ENCODE measurements at regions not wholly inside any gene's neighbourhood (a gene's known extent, or its start where the extent isn't known, plus 50 kb on each side); places are given as distances from the start of the nearest gene placed in this dataset.

GRCh38 chr1:242870966-242871365 lies 346.5 kb upstream of the PLD5 start:
- Mint-ChIP-seq H3K4me3 (no peak overlapping the region), H3K36me3 (no peaks in the 10 kb centered on the region), H3K9me3 (peaks cover 0 to 5% (median under 1%) of the 10 kb centered on the region in 7 donors), H3K27me3 (ENCODE audit: low read depth in 3 of 3) (peaks cover 0 to 1% (median 0%) of the 10 kb centered on the region in 3 donors), H3K4me1 (no peaks in the 10 kb centered on the region), H3K27ac (no peak overlapping the region)
- TF ChIP-seq CTCF (IDR thresholded peaks at IDR 0.05): no peak
- Histone ChIP-seq H3K79me2 (ENCODE audit: insufficient read depth, low read length) (no peaks in the 10 kb centered on the region), H3K4me2 (replicated peaks; ENCODE audit: extremely low read depth, low read length, poor library complexity, severe bottlenecking) (no peak overlapping the region), H4K20me1 (ENCODE audit: insufficient read depth, low read length) (no peaks in the 10 kb centered on the region), H3K36me3 (replicated peaks in 1 of 2; ENCODE audit: control insufficient read depth in 1 of 2, insufficient read depth in 2 of 2, low read length in 2 of 2) (no peaks in the 10 kb centered on the region), H3K27ac (ENCODE audit: low read depth in 1 of 2, low read length in 2 of 2) (no peak overlapping the region), H3K4me3 (replicated peaks in 1 of 3; ENCODE audit: low read depth in 2 of 3, low read length in 3 of 3) (no peak overlapping the region), H2AFZ (ENCODE audit: insufficient read depth, low read depth, low read length, poor library complexity, severe bottlenecking) (no peak overlapping the region), H3K9me3 (replicated peaks in 1 of 2; ENCODE audit: control insufficient read depth in 1 of 2, insufficient read depth in 1 of 2, low read length in 2 of 2) (peaks cover 0 to under 1% of the 10 kb centered on the region in 2 donors), H3K9ac (ENCODE audit: insufficient read depth, low read length, poor library complexity, severe bottlenecking) (no peak overlapping the region), H3K4me1 (ENCODE audit: control insufficient read depth in 1 of 2, insufficient read depth in 2 of 2, low read length in 2 of 2) (no peaks in the 10 kb centered on the region), H3K27me3 (ENCODE audit: control insufficient read depth in 2 of 2, insufficient read depth in 2 of 2, low read length in 2 of 2) (no peaks in the 10 kb centered on the region)
- DNase-seq: no peak
- intact Hi-C loops (cut with micrococcal nuclease): no loop called here

DNA sequence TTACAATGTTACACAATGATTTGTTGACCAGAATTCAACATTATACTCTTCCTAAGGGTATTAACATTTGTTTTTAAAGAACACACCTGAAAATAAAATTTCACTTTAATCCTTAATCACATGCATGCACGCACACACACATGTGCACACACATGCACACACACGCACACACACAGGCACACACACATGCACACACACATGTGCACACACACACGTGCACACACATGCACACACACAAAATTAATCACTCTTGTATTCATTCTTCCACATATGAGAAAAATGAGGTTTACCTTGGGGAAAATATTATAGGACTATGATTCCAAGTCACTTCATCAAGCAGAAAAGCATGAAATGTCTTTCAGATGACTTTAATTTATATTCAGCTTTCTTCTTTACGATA lies 331.8 kb upstream of the PLD5 start:
- Mint-ChIP-seq H3K36me3 (no peaks in the 10 kb centered on the region), H3K4me3 (no peak overlapping the region), H3K27me3 (ENCODE audit: low read depth in 3 of 3) (peaks cover 0 to 3% (median 1%) of the 10 kb centered on the region in 3 donors), H3K9me3 (peaks cover 2 to 10% (median 4%) of the 10 kb centered on the region in 7 donors), H3K4me1 (no peaks in the 10 kb centered on the region), H3K27ac (no peak overlapping the region)
- H3K27me3 ChIP-seq (ENCODE audit: control insufficient read depth in 2 of 2, insufficient read depth in 2 of 2, low read length in 2 of 2): no peaks in the 10 kb centered on the region
- H3K4me3 ChIP-seq (replicated peaks in 1 of 3; ENCODE audit: low read depth in 2 of 3, low read length in 3 of 3): no peak overlapping the region
- H3K27ac ChIP-seq (ENCODE audit: low read depth in 1 of 2, low read length in 2 of 2): no peak overlapping the region
- no peaks in the 10 kb centered on the region for H3K9me3 ChIP-seq (replicated peaks in 1 of 2; ENCODE audit: control insufficient read depth in 1 of 2, insufficient read depth in 1 of 2, low read length in 2 of 2)
- H4K20me1 ChIP-seq (ENCODE audit: insufficient read depth, low read length): no peaks in the 10 kb centered on the region
- intact Hi-C loops (cut with micrococcal nuclease): no loop called here
- H3K36me3 ChIP-seq (replicated peaks in 1 of 2; ENCODE audit: control insufficient read depth in 1 of 2, insufficient read depth in 2 of 2, low read length in 2 of 2): no peaks in the 10 kb centered on the region
- no peak for TF ChIP-seq CTCF (IDR thresholded peaks at IDR 0.05)
- H3K9ac ChIP-seq (ENCODE audit: insufficient read depth, low read length, poor library complexity, severe bottlenecking): no peak overlapping the region
- no peak for DNase-seq
- H3K79me2 ChIP-seq (ENCODE audit: insufficient read depth, low read length): no peaks in the 10 kb centered on the region
- no peak overlapping the region for H3K4me2 ChIP-seq (replicated peaks; ENCODE audit: extremely low read depth, low read length, poor library complexity, severe bottlenecking)
- H3K4me1 ChIP-seq (ENCODE audit: control insufficient read depth in 1 of 2, insufficient read depth in 2 of 2, low read length in 2 of 2): no peaks in the 10 kb centered on the region
- H2AFZ ChIP-seq (ENCODE audit: insufficient read depth, low read depth, low read length, poor library complexity, severe bottlenecking): no peak overlapping the region
- no CpG with 5 or more reads among the region's 4 CpGs for WGBS (ENCODE audit: insufficient coverage)

All from CD14-positive monocyte (primary cell).